HG03159 (cell line): ENCODE measurements at regions not wholly inside any gene's neighbourhood (a gene's known extent, or its start where the extent isn't known, plus 50 kb on each side); places are given as distances from the start of the nearest gene placed in this dataset.
"Not testable (repeated sequence)": the region's sequence is repeated elsewhere in the genome, so short reads cannot be mapped to it uniquely, and the experiment has no call there.

Experiments
- ATAC-seq: cut with Tn5 transposase; IDR thresholded peaks from one replicate; pipeline ENCODE4 v1.9.1; 2021; ENCODE audit warnings: mild to moderate bottlenecking, moderate library complexity; ENCODE audit not compliant: unreplicated experiment

- ATAC-seq, result no peak
Measured at GRCh38 chr5:157999696-158000095, 140.8 kb upstream of the CLINT1 start.

DNA sequence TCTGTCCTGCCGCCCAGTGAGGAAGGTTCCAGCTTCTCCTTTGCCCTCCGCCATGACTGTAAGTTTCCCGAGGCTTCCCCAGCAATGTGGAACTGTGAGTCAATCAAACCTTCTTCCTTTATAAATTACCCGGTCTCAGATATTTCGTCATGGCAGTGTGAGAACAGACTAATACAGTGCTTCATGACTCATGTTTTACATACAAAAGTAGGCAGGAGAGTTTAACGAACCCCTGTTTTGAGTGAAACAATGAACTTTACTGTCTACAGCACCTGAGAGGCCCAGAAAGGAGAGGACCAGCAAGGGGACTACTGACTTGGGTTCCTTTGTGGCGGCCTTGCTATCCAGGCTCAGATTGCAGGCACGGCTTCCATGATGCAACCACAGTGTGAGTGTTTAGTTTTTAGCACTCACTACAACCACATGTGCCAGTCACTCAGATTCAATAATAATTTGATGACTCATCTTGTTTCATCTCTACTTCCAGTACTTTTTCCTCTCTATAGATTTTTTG lies 139.1 kb upstream of the CLINT1 start:
- ATAC-seq, result no peak

DNA sequence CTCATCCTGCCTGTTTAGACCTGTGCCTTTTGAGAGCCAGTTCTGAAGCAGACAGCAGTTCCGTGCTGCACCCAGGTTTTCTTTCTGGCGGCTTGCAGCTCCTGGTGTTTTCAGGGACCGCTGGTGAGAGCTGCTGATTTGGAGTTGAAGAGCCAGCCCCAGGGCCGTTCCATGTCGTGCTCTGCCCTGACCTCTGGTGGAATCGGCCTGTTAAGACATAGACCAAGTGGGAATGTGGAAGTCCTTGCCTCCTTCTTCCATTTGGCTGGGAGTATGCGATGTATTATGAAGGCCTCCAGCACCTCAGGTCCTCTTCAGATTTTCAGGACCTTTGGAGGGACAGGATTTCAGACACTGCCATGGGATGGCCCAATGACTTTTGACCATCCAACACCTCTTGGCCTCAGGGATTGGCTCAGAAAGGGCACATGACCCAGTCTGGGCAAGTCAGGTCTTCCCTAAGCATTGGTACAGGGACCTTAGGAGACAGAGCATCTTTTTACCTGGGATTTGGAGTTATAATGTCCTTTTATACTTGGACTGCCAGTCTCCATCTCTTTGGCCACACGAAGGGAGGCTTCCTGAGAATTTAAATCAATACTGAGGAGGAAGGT lies 136.1 kb upstream of the CLINT1 start:
- ATAC-seq, result peak; percentile 88

DNA sequence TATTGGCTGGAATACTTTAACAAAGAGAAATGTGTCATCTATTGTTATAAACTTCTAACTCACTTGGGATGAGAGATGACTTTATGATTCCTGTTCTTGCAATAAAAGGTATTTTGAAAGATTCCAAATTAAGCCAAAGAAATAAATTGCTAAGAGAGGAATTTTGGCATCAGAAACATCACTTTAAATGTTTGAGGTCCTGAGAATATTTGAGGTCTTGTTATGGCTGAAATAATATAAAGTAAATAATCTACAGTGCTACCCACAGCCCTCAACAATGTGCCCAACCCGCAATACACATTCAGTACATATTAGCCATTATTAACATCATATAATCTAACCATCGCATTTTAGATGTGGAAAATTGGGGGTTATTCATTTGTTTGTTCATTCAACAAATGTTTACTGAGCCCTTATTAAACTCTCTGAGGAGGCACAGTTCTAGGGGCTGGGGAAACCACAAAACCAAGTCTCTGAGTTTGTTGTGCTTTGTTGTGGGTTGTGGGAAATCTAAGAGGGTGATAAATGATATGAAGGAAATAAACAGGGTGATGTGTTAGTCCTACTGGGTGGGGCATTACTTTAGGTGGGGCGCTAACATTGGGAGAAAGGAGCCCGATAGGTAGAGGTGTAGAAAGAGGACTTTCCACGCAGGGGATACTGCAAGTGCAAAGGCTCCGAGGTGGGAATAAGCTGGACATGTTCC lies 135.2 kb upstream of the CLINT1 start:
- no peak for ATAC-seq

DNA sequence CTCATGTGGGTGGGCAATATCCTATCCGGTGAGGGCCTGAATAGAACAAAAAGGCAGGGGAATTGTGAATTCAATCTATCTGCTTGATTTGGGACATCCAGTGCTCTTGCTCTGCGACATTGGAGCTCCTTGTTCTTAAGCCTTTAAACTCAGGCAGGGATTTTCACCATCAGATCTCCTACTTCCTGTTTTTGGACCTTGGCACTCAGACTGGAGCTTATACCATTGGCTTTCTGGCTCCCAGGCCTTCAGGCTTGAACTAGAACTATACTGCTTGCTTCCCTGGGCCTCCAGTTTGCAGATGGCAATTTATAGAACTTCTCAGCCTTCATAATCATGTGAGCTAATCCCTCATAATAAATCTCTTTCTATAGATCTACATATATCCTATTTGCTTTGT lies 134.3 kb upstream of the CLINT1 start:
- no peak for ATAC-seq

DNA sequence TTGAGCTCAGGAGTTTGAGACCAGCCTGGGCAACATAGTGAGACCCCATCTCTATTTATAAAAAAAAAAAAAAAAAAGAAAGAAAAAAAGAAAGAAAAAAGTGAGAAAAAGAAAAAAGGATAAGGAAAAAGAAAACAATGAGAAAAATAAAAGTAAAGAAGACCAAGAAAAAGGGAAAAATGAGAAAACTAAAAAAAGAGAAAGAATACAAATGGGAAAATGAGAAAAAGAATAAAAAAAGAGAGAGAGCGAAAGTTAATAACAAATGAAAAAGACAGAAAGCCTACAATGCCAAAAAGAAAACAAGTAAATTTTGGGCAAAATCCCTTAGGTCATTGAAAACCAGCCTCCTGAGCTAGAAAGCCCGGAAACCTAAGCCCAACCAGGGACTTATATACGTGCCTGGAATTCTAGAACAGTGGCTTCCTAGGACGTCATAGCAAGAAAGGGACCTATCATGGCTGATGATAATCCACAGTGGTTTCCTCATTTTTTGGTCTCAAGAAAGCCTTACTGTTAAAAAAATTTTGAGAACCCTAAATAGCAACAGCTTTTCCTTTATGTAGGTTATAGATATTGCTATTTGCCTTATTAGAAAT lies 131.7 kb upstream of the CLINT1 start:
- no peak for ATAC-seq

DNA sequence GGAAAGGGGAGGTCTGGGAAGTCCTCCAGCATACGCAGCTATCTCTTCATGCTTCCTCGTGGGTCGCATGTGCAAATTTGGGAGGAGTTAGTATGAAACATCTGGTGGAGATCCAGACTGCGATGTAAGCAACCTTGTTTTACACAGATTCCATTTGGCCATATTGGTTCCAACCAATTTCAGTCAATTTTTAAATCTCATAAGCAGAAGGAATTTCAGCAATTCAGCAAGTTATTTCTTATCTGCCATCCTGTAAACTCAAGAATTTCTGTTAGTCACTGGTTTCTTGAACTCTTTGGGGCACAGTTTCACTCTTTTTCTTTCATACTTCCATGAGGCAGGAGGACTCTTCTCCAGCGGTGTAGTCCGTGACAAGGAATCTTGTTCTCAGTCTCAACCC lies 130.4 kb upstream of the CLINT1 start:
- no peak for ATAC-seq

GRCh38 chr5:157987259-157987658 lies 128.3 kb upstream of the CLINT1 start:
- no peak for ATAC-seq

DNA sequence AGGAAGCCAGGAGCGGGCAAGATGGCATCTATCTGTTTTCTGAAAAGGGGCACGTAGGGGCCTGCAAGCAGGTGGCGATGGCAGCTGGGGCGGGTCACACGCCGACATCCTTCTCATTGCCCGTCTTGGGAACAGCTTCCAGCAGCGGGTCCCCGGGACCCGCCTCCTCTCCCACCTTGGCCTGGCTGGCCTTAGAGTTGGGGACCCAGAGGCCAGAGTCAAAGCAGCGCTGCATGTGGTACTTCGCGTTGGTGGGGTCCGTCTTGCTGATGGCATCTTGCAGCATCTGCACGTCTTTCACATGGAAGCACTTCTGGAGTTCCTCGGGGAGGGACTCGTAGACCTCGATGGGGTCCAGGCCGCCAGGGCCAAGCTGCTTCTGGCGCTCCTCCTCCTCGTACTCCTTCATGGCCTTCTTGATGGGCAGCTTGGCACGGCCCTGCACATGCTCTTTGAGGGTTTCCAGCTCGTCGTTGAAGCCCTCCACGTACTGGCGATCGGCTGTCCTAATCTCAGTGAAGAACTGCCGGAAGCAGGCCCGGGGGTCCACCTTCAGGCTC lies 127.6 kb upstream of the CLINT1 start:
- ATAC-seq, result no peak

DNA sequence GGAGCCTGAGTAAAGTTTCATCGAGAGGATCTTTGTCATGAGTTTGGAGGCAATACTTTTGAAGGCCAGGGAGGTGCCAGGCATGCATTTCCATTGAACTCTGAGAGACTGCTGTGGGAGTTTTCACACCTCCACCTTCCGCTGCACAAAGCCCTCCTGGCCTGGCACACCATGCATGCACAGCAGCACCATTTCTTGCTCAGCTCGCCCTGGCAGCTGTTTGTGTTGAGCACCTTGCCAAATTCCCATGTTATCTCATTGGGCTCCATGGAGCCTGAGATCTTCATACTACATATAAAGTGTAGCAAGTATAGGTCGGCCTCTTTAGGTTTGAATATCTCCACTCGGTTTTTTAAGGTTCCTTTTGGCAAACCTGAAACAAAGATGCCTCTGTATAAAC lies 125.7 kb upstream of the CLINT1 start:
- no peak for ATAC-seq

- no peak for ATAC-seq
Measured at GRCh38 chr5:157983906-157984551, 125.1 kb upstream of the CLINT1 start.

- no peak for ATAC-seq
Measured at GRCh38 chr5:157978061-157978460, 119.1 kb upstream of the CLINT1 start.

DNA sequence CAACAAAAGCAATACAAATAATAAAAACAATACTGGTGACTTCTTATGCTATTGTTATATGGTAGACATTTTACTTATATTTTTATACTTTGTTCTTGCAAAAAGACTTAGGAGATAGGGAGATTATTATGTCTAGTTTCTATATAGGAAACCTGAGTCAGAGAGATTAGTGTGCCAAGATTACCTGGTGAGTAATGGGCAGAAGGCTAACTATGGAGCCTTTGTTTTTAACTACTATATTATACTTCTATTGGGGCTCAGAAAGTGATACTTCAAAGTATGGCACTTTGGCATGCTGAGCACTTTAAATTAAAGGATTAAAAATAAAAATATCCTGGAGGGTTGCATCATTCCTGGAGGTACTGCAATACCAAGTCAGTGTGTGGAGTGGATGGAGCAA lies 117.5 kb upstream of the CLINT1 start:
- no peak for ATAC-seq

- ATAC-seq, result no peak
Measured at GRCh38 chr5:157972579-157972978, 113.6 kb upstream of the CLINT1 start.

- no peak for ATAC-seq
Measured at GRCh38 chr5:157971571-157972216, 112.7 kb upstream of the CLINT1 start.

- ATAC-seq, result not testable (repeated sequence)
Measured at GRCh38 chr5:157968570-157968969, 109.6 kb upstream of the CLINT1 start.

GRCh38 chr5:157965989-157966388 lies 107.0 kb upstream of the CLINT1 start:
- no peak for ATAC-seq

DNA sequence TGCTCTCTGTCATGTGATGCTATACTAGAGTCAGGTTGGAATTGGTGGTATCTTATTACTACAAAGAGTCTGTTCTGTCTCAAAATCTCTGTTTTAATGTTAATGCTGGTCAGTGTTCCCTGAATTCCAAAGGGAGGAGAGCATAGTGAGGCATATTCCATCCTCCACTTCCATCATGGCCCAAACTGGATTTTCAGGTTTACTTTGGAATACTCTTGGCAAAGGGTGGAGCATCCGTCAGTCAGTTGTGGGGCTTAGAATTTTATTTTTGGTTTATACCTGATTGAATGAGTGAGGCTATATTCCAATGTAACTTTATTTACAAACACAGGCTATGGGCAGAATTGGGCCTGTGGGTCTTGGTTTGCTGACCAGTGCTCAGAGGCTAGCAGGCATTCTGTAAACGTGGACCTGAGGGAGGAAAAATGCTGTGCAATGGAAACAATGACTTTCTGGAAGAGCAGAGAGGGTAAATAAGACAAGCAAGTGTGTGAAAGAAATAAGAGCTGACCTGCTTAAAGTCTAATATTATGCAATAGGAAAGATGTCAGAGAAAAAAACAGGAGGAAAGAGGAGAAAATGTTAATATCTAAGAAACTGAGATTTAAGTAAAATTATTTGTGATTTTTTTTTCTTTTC lies 106.2 kb upstream of the CLINT1 start:
- no peak for ATAC-seq

DNA sequence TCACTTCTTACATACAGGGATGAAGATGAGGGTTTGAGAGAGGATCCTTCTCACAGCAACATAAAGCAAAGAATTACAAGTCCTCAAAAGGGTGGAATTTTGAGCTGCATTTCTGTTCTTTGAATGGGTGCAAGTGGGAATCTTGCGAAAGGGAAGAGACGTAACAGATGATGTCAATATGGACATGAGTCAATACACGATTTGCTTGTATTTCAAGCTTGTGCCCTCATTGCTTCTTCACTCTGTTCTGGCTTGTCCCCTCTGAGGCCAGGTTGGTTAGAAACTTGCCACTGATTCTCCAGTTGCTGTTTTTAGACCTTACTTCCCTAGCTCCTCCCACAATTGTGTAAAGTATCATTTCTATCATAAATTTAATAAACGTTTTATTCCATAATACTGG lies 104.8 kb upstream of the CLINT1 start:
- no peak for ATAC-seq

DNA sequence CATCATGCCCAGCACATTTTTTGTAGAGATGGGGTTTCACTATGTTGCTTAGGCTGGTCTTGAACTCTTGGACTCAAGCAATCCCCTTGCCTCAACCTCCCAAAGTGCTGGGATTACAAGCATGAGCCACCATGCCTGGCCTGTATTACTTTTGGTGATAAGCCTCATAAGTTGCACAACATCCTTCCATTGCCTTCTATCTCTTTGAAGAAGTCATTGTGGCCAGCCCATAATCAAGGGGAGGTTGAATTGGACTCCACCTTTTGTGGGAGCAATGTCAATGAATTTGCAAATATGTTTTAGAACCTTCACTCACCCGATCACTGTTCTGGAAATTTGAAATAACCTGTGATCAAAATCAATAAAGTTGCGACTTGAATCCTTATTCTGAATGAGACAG lies 104.3 kb upstream of the CLINT1 start:
- ATAC-seq, result no peak
